ENCODE measurements at regions not wholly inside any gene's neighbourhood (a gene's known extent, or its start where the extent isn't known, plus 50 kb on each side); places are given as distances from the start of the nearest gene placed in this dataset.

DNA sequence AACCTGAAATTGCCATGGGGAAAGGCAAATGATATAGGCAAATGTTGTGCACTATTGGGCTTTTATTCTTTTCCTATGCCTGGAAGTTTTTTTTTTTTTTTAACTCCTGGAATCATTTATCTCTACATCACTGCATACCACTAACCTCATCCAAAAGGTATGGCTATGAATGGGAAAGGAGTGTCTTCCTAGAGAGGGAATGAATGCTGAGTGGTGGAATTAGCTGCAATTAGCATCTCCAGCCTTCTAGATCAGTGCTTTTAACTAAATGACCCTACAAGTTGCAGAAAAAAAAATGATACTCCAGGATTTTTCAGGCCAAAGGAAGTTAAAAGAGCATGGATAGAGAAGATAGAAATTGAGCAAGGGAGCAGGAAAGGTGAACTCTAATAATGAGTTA, 429.8 kb upstream of the PDZRN3 start:
- intact Hi-C loops (cut with micrococcal nuclease; ENCODE audit: unreplicated experiment): no loop called here
- H3K4me2 ChIP-seq: no peak overlapping the region
- H3K9me3 ChIP-seq (ENCODE audit: insufficient read depth, low read depth): no peaks in the 10 kb centered on the region

GRCh38 chr3:74053970-74054516, 429.3 kb upstream of the PDZRN3 start:
- Histone ChIP-seq H2AFZ (no peak overlapping the region), H3K4me1 (replicated peaks; ENCODE audit: insufficient read depth) (no peaks in the 10 kb centered on the region), H3K4me2 (no peak overlapping the region), H3K27me3 (ENCODE audit: insufficient read depth, low read depth) (no peaks in the 10 kb centered on the region), H3K9me3 (ENCODE audit: insufficient read depth, low read depth) (no peaks in the 10 kb centered on the region), H3K79me2 (ENCODE audit: low read depth) (no peaks in the 10 kb centered on the region), H3K27ac (no peak overlapping the region), H3K36me3 (ENCODE audit: low read depth) (no peaks in the 10 kb centered on the region), H3K9me2 (ENCODE audit: insufficient read depth) (no peaks in the 10 kb centered on the region), H3K4me3 (no peak overlapping the region), H3F3A (ENCODE audit: insufficient read depth, low read depth) (no peaks in the 10 kb centered on the region), H4K20me1 (ENCODE audit: insufficient read depth) (no peaks in the 10 kb centered on the region)
- intact Hi-C loops (cut with micrococcal nuclease; ENCODE audit: unreplicated experiment): no loop called here
- CTCF ChIA-PET: no interaction called here
- POLR2A ChIA-PET (ENCODE audit: unreplicated experiment): no interaction called here
- TF ChIP-seq EZH2 (IDR thresholded peaks at IDR 0.05; ENCODE audit: low read depth) (no peak), CTCF (conservative IDR thresholded peaks at IDR 0.05) (no peak)
- no TSS peak for BruUV-seq (replicated peaks)
- no peak for DNase-seq

More for the DNA sequence above, 429.8 kb upstream of the PDZRN3 start:
- Histone ChIP-seq H4K20me1 (ENCODE audit: insufficient read depth) (no peaks in the 10 kb centered on the region), H3K79me2 (ENCODE audit: low read depth) (no peaks in the 10 kb centered on the region), H3K27me3 (ENCODE audit: insufficient read depth, low read depth) (no peaks in the 10 kb centered on the region), H3K4me1 (replicated peaks; ENCODE audit: insufficient read depth) (no peaks in the 10 kb centered on the region), H2AFZ (no peak overlapping the region), H3K4me3 (no peak overlapping the region), H3K9me2 (ENCODE audit: insufficient read depth) (no peaks in the 10 kb centered on the region), H3F3A (ENCODE audit: insufficient read depth, low read depth) (no peaks in the 10 kb centered on the region), H3K36me3 (ENCODE audit: low read depth) (no peaks in the 10 kb centered on the region), H3K27ac (no peak overlapping the region)
- BruUV-seq (replicated peaks): no TSS peak
- CTCF ChIA-PET: no interaction called here
- DNase-seq: no peak
- POLR2A ChIA-PET (ENCODE audit: unreplicated experiment): no interaction called here
- no peak for TF ChIP-seq CTCF (conservative IDR thresholded peaks at IDR 0.05)
- TF ChIP-seq EZH2 (IDR thresholded peaks at IDR 0.05; ENCODE audit: low read depth): no peak

GRCh38 chr3:74049444-74049843, 424.7 kb upstream of the PDZRN3 start:
- Histone ChIP-seq H3K9me3 (ENCODE audit: insufficient read depth, low read depth) (no peaks in the 10 kb centered on the region), H3K9me2 (ENCODE audit: insufficient read depth) (no peaks in the 10 kb centered on the region), H3K27ac (no peak overlapping the region), H3K4me2 (no peak overlapping the region), H3K36me3 (ENCODE audit: low read depth) (no peaks in the 10 kb centered on the region), H3K79me2 (ENCODE audit: low read depth) (no peaks in the 10 kb centered on the region), H4K20me1 (ENCODE audit: insufficient read depth) (no peaks in the 10 kb centered on the region), H3K27me3 (ENCODE audit: insufficient read depth, low read depth) (no peaks in the 10 kb centered on the region), H3K4me1 (replicated peaks; ENCODE audit: insufficient read depth) (no peaks in the 10 kb centered on the region), H3K4me3 (no peak overlapping the region), H2AFZ (no peak overlapping the region), H3F3A (ENCODE audit: insufficient read depth, low read depth) (no peaks in the 10 kb centered on the region)
- intact Hi-C loops (cut with micrococcal nuclease; ENCODE audit: unreplicated experiment): no loop called here
- ChIA-PET POLR2A (ENCODE audit: unreplicated experiment) (no interaction called here), CTCF (no interaction called here)
- no peak for DNase-seq
- TF ChIP-seq CTCF (conservative IDR thresholded peaks at IDR 0.05): no peak
- no peak for TF ChIP-seq EZH2 (IDR thresholded peaks at IDR 0.05; ENCODE audit: low read depth)
- BruUV-seq (replicated peaks): no TSS peak

All from PC-9 (cell line).